ENCODE measurements at regions not wholly inside any gene's neighbourhood (a gene's known extent, or its start where the extent isn't known, plus 50 kb on each side); places are given as distances from the start of the nearest gene placed in this dataset.

GRCh38 chr3:56971816-56972215, 88.6 kb upstream of the SPATA12 start:
- no peak for TF ChIP-seq EZH2 (IDR thresholded peaks at IDR 0.05; ENCODE audit: borderline replicate concordance, low read length)
- TF ChIP-seq, protein P1, sequence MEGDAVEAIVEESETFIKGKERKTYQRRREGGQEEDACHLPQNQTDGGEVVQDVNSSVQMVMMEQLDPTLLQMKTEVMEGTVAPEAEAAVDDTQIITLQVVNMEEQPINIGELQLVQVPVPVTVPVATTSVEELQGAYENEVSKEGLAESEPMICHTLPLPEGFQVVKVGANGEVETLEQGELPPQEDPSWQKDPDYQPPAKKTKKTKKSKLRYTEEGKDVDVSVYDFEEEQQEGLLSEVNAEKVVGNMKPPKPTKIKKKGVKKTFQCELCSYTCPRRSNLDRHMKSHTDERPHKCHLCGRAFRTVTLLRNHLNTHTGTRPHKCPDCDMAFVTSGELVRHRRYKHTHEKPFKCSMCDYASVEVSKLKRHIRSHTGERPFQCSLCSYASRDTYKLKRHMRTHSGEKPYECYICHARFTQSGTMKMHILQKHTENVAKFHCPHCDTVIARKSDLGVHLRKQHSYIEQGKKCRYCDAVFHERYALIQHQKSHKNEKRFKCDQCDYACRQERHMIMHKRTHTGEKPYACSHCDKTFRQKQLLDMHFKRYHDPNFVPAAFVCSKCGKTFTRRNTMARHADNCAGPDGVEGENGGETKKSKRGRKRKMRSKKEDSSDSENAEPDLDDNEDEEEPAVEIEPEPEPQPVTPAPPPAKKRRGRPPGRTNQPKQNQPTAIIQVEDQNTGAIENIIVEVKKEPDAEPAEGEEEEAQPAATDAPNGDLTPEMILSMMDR (IDR thresholded peaks at IDR 0.05; ENCODE audit: low read length) = no peak
